HFFc6 (cell line): ENCODE measurements at regions not wholly inside any gene's neighbourhood (a gene's known extent, or its start where the extent isn't known, plus 50 kb on each side); places are given as distances from the start of the nearest gene placed in this dataset.
"Not testable (repeated sequence)": the region's sequence is repeated elsewhere in the genome, so short reads cannot be mapped to it uniquely, and the experiment has no call there.

Source experiments
- DNase-seq: peaks from one replicate; pipeline ENCODE4 v3.0.0-alpha.2; 2018
- H3K27ac Mint-ChIP-seq: 2 replicates; pipeline ENCODE4 v1.8.0; 2020; ENCODE audit warnings: mild to moderate bottlenecking, mixed read lengths
- H3K27me3 Mint-ChIP-seq: 2 replicates; pipeline ENCODE4 v1.8.0; 2021; ENCODE audit warnings: mild to moderate bottlenecking, moderate library complexity, mixed read lengths; ENCODE audit not compliant: insufficient read depth
- H3K36me3 Mint-ChIP-seq: 2 replicates; pipeline ENCODE4 v1.8.0; 2021; ENCODE audit warnings: low read depth, mixed read lengths
- H3K4me1 Mint-ChIP-seq: 2 replicates; pipeline ENCODE4 v1.8.0; 2020; ENCODE audit warnings: low read depth, mixed read lengths
- H3K4me3 Mint-ChIP-seq: 2 replicates; pipeline ENCODE4 v1.8.0; 2020; ENCODE audit warnings: mild to moderate bottlenecking, moderate library complexity, mixed read lengths
- H3K9me3 Mint-ChIP-seq: 2 replicates; pipeline ENCODE4 v1.8.0; 2020; ENCODE audit warnings: mild to moderate bottlenecking, mixed read lengths
- CTCF ChIP-seq: fragments of 200-600 bp; sonication (generic); IDR thresholded peaks from 2 replicates; pipeline ENCODE4 v1.5.0; 2021; ENCODE audit warnings: antibody characterized with exemption, mild to moderate bottlenecking

DNA sequence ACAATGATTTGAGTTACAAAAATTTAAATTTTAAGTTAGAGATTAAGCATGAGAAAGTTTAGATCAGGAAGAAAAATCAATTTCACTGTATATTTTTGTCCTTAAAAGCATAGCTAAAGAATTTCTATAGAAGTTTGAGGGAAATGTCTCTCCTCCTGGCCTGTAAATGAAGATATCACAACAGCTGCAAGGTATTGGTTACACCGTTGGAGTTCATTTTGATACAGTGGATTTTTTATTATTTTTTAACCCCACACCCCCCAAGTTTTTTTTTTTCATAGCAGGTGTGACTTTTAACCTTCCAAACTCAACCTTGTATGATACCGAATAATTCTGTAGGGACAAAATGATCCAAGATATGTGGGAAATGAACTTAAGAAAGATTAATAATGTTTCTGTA is 156.3 kb downstream of the DISP1 start:
- peaks cover 28% of the 10 kb centered on the region for H3K4me1 Mint-ChIP-seq
- no peak overlapping the region for H3K27ac Mint-ChIP-seq
- no peak for DNase-seq
- no peaks in the 10 kb centered on the region for H3K9me3 Mint-ChIP-seq
- H3K27me3 Mint-ChIP-seq, result no peaks in the 10 kb centered on the region
- no peak overlapping the region for H3K4me3 Mint-ChIP-seq
- no peak for TF ChIP-seq CTCF
- H3K36me3 Mint-ChIP-seq, result no peaks in the 10 kb centered on the region

- Mint-ChIP-seq H3K4me3 (no peak overlapping the region), H3K9me3 (no peaks in the 10 kb centered on the region), H3K27ac (no peak overlapping the region), H3K4me1 (peaks cover 35% of the 10 kb centered on the region), H3K36me3 (peaks cover 4% of the 10 kb centered on the region; the same call in 1 of the 2 replicates), H3K27me3 (no peaks in the 10 kb centered on the region)
- TF ChIP-seq CTCF, result no peak
- no peak for DNase-seq
These were observed 158.7 kb downstream of the DISP1 start for GRCh38 chr1:222973561-222973960.

DNA sequence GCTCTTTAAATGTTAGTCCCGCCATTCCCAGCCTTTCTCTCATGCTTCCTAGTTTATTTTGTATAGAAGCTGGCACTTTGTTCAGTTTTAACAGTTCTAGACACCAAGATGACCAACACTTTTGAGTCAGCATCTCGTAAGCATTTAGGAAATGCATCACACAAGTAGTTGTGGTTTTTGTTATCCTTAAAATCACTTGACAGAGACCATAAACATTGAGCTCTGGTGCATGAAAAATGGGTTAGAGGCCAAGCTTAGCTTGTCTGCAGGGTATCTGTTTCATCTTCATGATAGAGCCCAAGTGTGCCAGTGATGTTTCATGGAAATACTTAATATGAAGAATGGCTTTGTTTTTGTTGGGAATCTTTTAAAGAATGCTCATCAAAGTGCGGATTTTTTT is 159.7 kb downstream of the DISP1 start:
- no peaks in the 10 kb centered on the region for H3K9me3 Mint-ChIP-seq
- TF ChIP-seq CTCF, result no peak
- no peaks in the 10 kb centered on the region for H3K27me3 Mint-ChIP-seq
- no peak overlapping the region for H3K4me3 Mint-ChIP-seq
- H3K36me3 Mint-ChIP-seq, result peaks cover 4% of the 10 kb centered on the region; the same call in 1 of the 2 replicates
- peak; percentile 95 for DNase-seq
- H3K27ac Mint-ChIP-seq, result peak overlapping the region; percentile 40
- peaks cover 35% of the 10 kb centered on the region for H3K4me1 Mint-ChIP-seq

- peak overlapping the region; percentile 28 for H3K27ac Mint-ChIP-seq
- TF ChIP-seq CTCF, result no peak
- peak overlapping the region; percentile 55 for H3K4me3 Mint-ChIP-seq
- H3K27me3 Mint-ChIP-seq, result no peaks in the 10 kb centered on the region
- peaks cover 4% of the 10 kb centered on the region; the same call in 1 of the 2 replicates for H3K36me3 Mint-ChIP-seq
- no peak for DNase-seq
- peaks cover 35% of the 10 kb centered on the region for H3K4me1 Mint-ChIP-seq
- H3K9me3 Mint-ChIP-seq, result no peaks in the 10 kb centered on the region
These were observed 160.8 kb downstream of the DISP1 start for GRCh38 chr1:222975472-222976122.

DNA sequence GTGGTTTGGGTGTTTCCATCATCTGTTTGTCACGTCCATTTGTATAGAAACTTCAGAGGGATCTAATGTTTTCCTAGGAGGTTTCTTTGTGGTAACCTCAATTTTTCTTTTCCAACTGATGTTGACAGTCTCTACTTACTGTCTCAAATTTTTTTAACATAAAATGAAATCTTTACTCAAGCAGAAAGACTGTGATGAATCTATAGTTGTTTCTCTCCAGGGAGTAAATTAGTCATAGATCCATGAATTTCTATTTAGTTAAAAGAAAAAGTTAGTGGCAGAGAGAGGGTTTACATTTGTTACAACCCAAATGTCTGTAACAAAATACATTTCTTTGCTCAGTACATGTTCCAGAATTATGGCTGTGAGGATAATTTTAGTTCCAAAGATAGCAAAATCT is 161.6 kb downstream of the DISP1 start:
- H3K27ac Mint-ChIP-seq, result no peak overlapping the region
- peaks cover 4% of the 10 kb centered on the region; the same call in 1 of the 2 replicates for H3K36me3 Mint-ChIP-seq
- no peak for DNase-seq
- TF ChIP-seq CTCF, result no peak
- H3K9me3 Mint-ChIP-seq, result no peaks in the 10 kb centered on the region
- H3K4me3 Mint-ChIP-seq, result no peak overlapping the region
- H3K4me1 Mint-ChIP-seq, result peaks cover 35% of the 10 kb centered on the region
- H3K27me3 Mint-ChIP-seq, result no peaks in the 10 kb centered on the region

DNA sequence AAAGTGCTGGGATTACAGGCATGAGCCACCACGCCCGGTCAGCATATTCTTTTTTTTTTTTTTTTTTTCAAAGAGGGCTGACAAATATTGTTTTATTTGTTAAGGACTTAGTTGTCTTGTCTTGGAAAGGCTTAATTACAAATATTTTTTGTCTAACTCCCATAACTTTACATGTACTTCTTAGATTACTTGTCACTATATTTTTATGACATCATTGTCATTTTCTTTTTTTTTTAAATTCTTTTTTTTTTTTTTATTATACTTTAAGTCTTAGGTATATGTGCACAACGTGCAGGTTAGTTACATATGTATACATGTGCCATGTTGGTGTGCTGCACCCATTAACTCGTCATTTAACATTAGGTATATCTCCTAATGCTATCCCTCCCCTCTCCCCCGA is 162.5 kb downstream of the DISP1 start:
- not testable (repeated sequence) for H3K4me3 Mint-ChIP-seq, H3K27ac Mint-ChIP-seq, H3K36me3 Mint-ChIP-seq, DNase-seq, H3K9me3 Mint-ChIP-seq, H3K27me3 Mint-ChIP-seq
- peaks cover 35% of the 10 kb centered on the region for H3K4me1 Mint-ChIP-seq
